Panc1 (cell line): ENCODE measurements at regions not wholly inside any gene's neighbourhood (a gene's known extent, or its start where the extent isn't known, plus 50 kb on each side); places are given as distances from the start of the nearest gene placed in this dataset.

Experiments
- ATAC-seq: fragments of 200-7000 bp; cut with Tn5 transposase; 2 replicates; pipeline ENCODE4 v1.9.1; 2020; ENCODE audit warnings: mild to moderate bottlenecking, moderate library complexity
- BruUV-seq: library from RNA; stranded (reverse); fragments of 400-500 nt; replicated peaks from 2 replicates; lab custom pipeline; 2021; lab: Mats Ljungman, UMichigan
- CTCF ChIA-PET: fragments of 300-600 bp; sonication (Branson Sonifier 250); formaldehyde crosslinking; loops from one replicate; lab custom pipeline; 2022; ENCODE audit warnings: antibody characterized with exemption; lab: Charles Lee
- POLR2A ChIA-PET: fragments of 300-600 bp; sonication (Branson Sonifier 250); formaldehyde crosslinking; loops from one replicate; lab custom pipeline; 2022; ENCODE audit warnings: antibody characterized with exemption; lab: Charles Lee
- DNase-seq: peaks from one replicate; pipeline ENCODE4 v3.0.0-alpha.2; 2010; ENCODE audit warnings: low read depth, low spot score
- H3K27ac ChIP-seq: 2 replicates; pipeline ENCODE4 v1.5.1; 2011; ENCODE audit warnings: mild to moderate bottlenecking, low read length, inconsistent platforms
- H3K27me3 ChIP-seq: fragments of 200-500 bp; sonication (Bioruptor generic); 2 replicates; pipeline ENCODE4 v1.6.0; 2014; ENCODE audit warnings: low read length, inconsistent platforms; ENCODE audit not compliant: control insufficient read depth, insufficient read depth
- H3K36me3 ChIP-seq: fragments of 200-500 bp; sonication (Bioruptor generic); 2 replicates; pipeline ENCODE4 v1.5.1; 2014; ENCODE audit warnings: inconsistent platforms, mild to moderate bottlenecking, low read length, moderate library complexity; ENCODE audit not compliant: control insufficient read depth, insufficient read depth
- H3K4me1 ChIP-seq: 2 replicates; pipeline ENCODE4 v1.5.1; 2011; ENCODE audit warnings: inconsistent platforms, mild to moderate bottlenecking, low read length, moderate library complexity; ENCODE audit not compliant: control insufficient read depth, insufficient read depth
- H3K4me3 ChIP-seq, 2 experiments: 2 replicates each; pipeline ENCODE4 v1.5.1; 2011 to 2012; ENCODE audit warnings: low read depth in 2 of 2, low read length in 2 of 2, mild to moderate bottlenecking in 2 of 2, inconsistent platforms in 1 of 2, moderate library complexity in 1 of 2
- H3K9me3 ChIP-seq: fragments of 200-500 bp; sonication (Bioruptor generic); 2 replicates; pipeline ENCODE4 v1.5.1; 2014; ENCODE audit warnings: low read depth, mild to moderate bottlenecking, inconsistent platforms, low read length, moderate library complexity; ENCODE audit not compliant: control insufficient read depth, insufficient read depth
- CTCF ChIP-seq: fragments of 450-650 bp; IDR thresholded peaks from 2 replicates; pipeline ENCODE4 v1.5.1; 2017; ENCODE audit warnings: mild to moderate bottlenecking
- POLR2AphosphoS5 ChIP-seq: IDR thresholded peaks from 2 replicates; pipeline ENCODE4 v1.6.1; 2012; ENCODE audit warnings: mild to moderate bottlenecking, low read depth, low read length, moderate library complexity
- REST ChIP-seq, 2 experiments: IDR thresholded peaks; 2 replicates each; pipeline ENCODE4 v1.6.1; 2011 to 2012; ENCODE audit warnings: low read depth in 2 of 2, control low read depth in 1 of 2, low read length in 1 of 2, mild to moderate bottlenecking in 1 of 2, moderate library complexity in 1 of 2; ENCODE audit not compliant: insufficient read depth in 1 of 2
- SIN3A ChIP-seq: IDR thresholded peaks from 2 replicates; pipeline ENCODE4 v1.6.1; 2012; ENCODE audit warnings: low read depth, mild to moderate bottlenecking, low read length, moderate library complexity, borderline replicate concordance; ENCODE audit not compliant: insufficient read depth
- TCF7L2 ChIP-seq: IDR thresholded peaks from 2 replicates; pipeline ENCODE4 v1.6.1; 2011; ENCODE audit warnings: mild to moderate bottlenecking, low read depth, low read length, inconsistent platforms
- in situ Hi-C: cut with HindIII; loops from 2 replicates; pipeline ENCODE4 v1.10.0; 2016; ENCODE audit warnings: low sequenced_read_pairs, low pct_unique_long_range_greater_than_20kb
- intact Hi-C: fragments of 100-400 bp; cut with micrococcal nuclease; formaldehyde crosslinking; loops from one replicate; pipeline ENCODE4 v1.10.0; 2022; ENCODE audit not compliant: unreplicated experiment

- ChIA-PET CTCF (interaction anchor here (0.6 kb wide), 1 partner anchor 494 kb away, joined by 3 read pairs; no protein-coding TSS in a partner anchor), POLR2A (no interaction called here)
- H3K4me1 ChIP-seq, result no peaks in the 10 kb centered on the region
- DNase-seq (no peak), ATAC-seq (no peak)
- no TSS peak for BruUV-seq
- TF ChIP-seq SIN3A, result no peak
- no peak for TF ChIP-seq TCF7L2
- TF ChIP-seq CTCF, result no peak
- no peak for TF ChIP-seq REST (IDR thresholded peaks at IDR 0.05; ENCODE audit: insufficient read depth in 1 of 2, low read depth in 2 of 2, low read length in 1 of 2)
- TF ChIP-seq POLR2AphosphoS5, result no peak
- H3K4me3 ChIP-seq, result no peak overlapping the region
- peaks cover 7% of the 10 kb centered on the region for H3K27me3 ChIP-seq
- no peak overlapping the region for H3K27ac ChIP-seq
- no peaks in the 10 kb centered on the region for H3K9me3 ChIP-seq
- intact Hi-C loops (no loop called here), in situ Hi-C loops (no loop called here)
- H3K36me3 ChIP-seq, result no peaks in the 10 kb centered on the region
Measured at GRCh38 chr7:18317941-18318340, 177.6 kb upstream of the HDAC9 start.

- CTCF ChIA-PET, result no interaction called here
- H3K4me3 ChIP-seq, result no peak overlapping the region
- in situ Hi-C loops, result no loop called here
Measured at GRCh38 chr7:18320422-18320821, 175.1 kb upstream of the HDAC9 start.

GRCh38 chr7:18320971-18321567 is 174.5 kb upstream of the HDAC9 start:
- TF ChIP-seq CTCF (peak; percentile 72), REST (IDR thresholded peaks at IDR 0.05; ENCODE audit: insufficient read depth in 1 of 2, low read depth in 2 of 2, low read length in 1 of 2) (no peak), SIN3A (no peak)
- BruUV-seq, result no TSS peak
- Histone ChIP-seq H3K27me3 (no peaks in the 10 kb centered on the region), H3K4me3 (no peak overlapping the region), H3K36me3 (no peaks in the 10 kb centered on the region), H3K9me3 (no peaks in the 10 kb centered on the region), H3K27ac (no peak overlapping the region), H3K4me1 (no peaks in the 10 kb centered on the region)
- ChIA-PET POLR2A (no interaction called here), CTCF (no interaction called here)
- peak; percentile 71 for ATAC-seq
- in situ Hi-C loops, result no loop called here
- intact Hi-C loops, result no loop called here
- DNase-seq, result peak; percentile 38

More at GRCh38 chr7:18320422-18320821, 175.1 kb upstream of the HDAC9 start:
- POLR2A ChIA-PET, result no interaction called here
- no peaks in the 10 kb centered on the region for H3K4me1 ChIP-seq
- intact Hi-C loops, result no loop called here
- no peaks in the 10 kb centered on the region for H3K36me3 ChIP-seq
- TF ChIP-seq TCF7L2 (no peak), POLR2AphosphoS5 (no peak), SIN3A (no peak)
- no peak overlapping the region for H3K27ac ChIP-seq
- ATAC-seq (no peak), DNase-seq (no peak)
- no peaks in the 10 kb centered on the region for H3K27me3 ChIP-seq
- BruUV-seq, result no TSS peak
- no peaks in the 10 kb centered on the region for H3K9me3 ChIP-seq
